Mesendoderm (in vitro differentiated cells): ENCODE measurements at regions not wholly inside any gene's neighbourhood (a gene's known extent, or its start where the extent isn't known, plus 50 kb on each side); places are given as distances from the start of the nearest gene placed in this dataset.

Experiments
- DNase-seq: peaks from one replicate; pipeline ENCODE4 v3.0.0; 2013
- H2AK5ac ChIP-seq: 2 replicates; pipeline ENCODE4 v1.6.1; 2013; ENCODE audit warnings: low read length, inconsistent platforms
- H2BK120ac ChIP-seq: 2 replicates; pipeline ENCODE4 v1.6.1; 2013; ENCODE audit warnings: low read depth, mild to moderate bottlenecking, low read length, moderate library complexity, mixed read lengths
- H2BK15ac ChIP-seq: replicated peaks from 2 replicates; pipeline ENCODE4 v1.6.1; 2013; ENCODE audit warnings: low read depth, mild to moderate bottlenecking, moderate library complexity
- H2BK5ac ChIP-seq: 2 replicates; pipeline ENCODE4 v1.6.1; 2013; ENCODE audit warnings: low read length, inconsistent platforms
- H3K18ac ChIP-seq: 2 replicates; pipeline ENCODE4 v1.6.1; 2013; ENCODE audit warnings: mild to moderate bottlenecking, low read length, mixed read lengths
- H3K23ac ChIP-seq: one replicate; pipeline ENCODE4 v1.6.1; 2013; ENCODE audit warnings: low read length
- H3K27ac ChIP-seq: 2 replicates; pipeline ENCODE4 v1.5.1; 2013; ENCODE audit warnings: low read depth, mild to moderate bottlenecking, inconsistent platforms, low read length, moderate library complexity
- H3K27me3 ChIP-seq: 2 replicates; pipeline ENCODE4 v1.6.1; 2013; ENCODE audit warnings: low read length, control low read depth, mild to moderate bottlenecking, inconsistent platforms; ENCODE audit not compliant: insufficient read depth, poor library complexity
- H3K36me3 ChIP-seq: 2 replicates; pipeline ENCODE4 v1.6.1; 2013; ENCODE audit warnings: low read length, inconsistent platforms; ENCODE audit not compliant: control insufficient read depth, insufficient read depth
- H3K4ac ChIP-seq: one replicate; pipeline ENCODE4 v1.6.1; 2013; ENCODE audit warnings: low read depth, mild to moderate bottlenecking, low read length, moderate library complexity
- H3K4me1 ChIP-seq: 2 replicates; pipeline ENCODE4 v1.6.1; 2013; ENCODE audit warnings: low read depth, low read length, inconsistent platforms; ENCODE audit not compliant: control insufficient read depth
- H3K4me2 ChIP-seq: 2 replicates; pipeline ENCODE4 v1.6.1; 2013; ENCODE audit warnings: low read length
- H3K4me3 ChIP-seq: 2 replicates; pipeline ENCODE4 v1.5.1; 2013; ENCODE audit warnings: mild to moderate bottlenecking, low read length
- H3K56ac ChIP-seq: one replicate; pipeline ENCODE4 v1.6.1; 2013; ENCODE audit warnings: low read length
- H3K79me1 ChIP-seq: 2 replicates; pipeline ENCODE4 v1.6.1; 2013; ENCODE audit warnings: low read length, inconsistent platforms
- H3K79me2 ChIP-seq: 2 replicates; pipeline ENCODE4 v1.6.1; 2013; ENCODE audit warnings: mild to moderate bottlenecking, low read length; ENCODE audit not compliant: control insufficient read depth, insufficient read depth
- H3K9ac ChIP-seq: 2 replicates; pipeline ENCODE4 v1.6.1; 2013; ENCODE audit warnings: low read length, inconsistent platforms
- H4K5ac ChIP-seq: one replicate; pipeline ENCODE4 v1.6.1; 2013; ENCODE audit warnings: low read length
- H4K8ac ChIP-seq: one replicate; pipeline ENCODE4 v1.6.1; 2013; ENCODE audit warnings: low read depth, mild to moderate bottlenecking, control low read depth, low read length, moderate library complexity
- WGBS: extraction: QIAGEN DNeasy Blood & Tissue Kit; methylation state at CpG from one replicate; pipeline ENCODE4 v1.1.7; 2013; ENCODE audit warnings: low lambda C conversion rate, missing lambda C conversion rate; ENCODE audit not compliant: insufficient coverage; ENCODE audit errors: extremely low coverage; 5-methylcytosine and 5-hydroxymethylcytosine counted together

DNA sequence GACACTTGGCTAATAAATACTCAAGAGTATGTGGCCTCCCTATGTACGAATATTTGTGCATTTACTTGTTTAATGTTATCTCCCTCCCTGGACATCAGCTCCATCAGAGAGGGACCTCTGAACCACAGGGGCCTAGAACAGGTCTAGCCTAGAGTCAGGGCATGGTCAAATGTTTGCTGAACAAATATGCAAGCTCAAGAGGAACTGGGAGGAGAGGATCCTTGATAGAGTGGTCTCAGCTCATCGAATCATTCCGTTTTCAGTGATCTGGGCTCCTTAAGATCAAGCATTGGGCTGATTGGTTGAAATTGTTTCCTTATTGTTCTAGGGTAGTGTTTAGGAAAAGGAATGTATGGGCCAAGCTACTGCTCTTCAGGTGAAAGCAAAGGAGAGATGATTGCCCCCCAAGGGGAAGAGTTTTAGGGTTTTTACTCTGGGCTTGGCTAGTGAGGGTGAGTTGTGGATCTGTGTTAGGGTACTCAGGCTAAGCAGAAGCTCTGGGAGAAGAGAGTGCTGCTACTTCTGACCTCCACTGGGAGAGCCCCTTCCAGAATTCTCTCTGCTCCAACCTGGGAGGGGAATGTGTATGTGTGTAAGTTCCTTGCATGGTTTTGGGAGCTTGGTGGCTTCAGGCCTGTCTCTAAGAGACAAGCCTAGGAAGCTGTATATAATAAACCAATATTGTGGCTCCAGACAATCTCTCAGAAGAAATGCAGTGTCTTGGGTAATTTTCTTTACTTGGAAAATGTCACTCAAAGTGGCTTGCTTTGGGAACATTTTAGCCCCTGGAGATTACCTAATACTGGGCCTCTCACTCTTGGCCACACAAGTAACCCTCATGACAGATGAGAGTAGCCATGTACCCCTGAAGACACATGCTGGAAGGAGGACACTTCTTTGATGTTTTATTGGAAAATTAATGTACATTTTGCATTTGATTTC, 110.0 kb downstream of the EMX2 start:
- Histone ChIP-seq H3K27me3 (no peaks in the 10 kb centered on the region), H2AK5ac (no peak overlapping the region)
- no peak for DNase-seq

DNA sequence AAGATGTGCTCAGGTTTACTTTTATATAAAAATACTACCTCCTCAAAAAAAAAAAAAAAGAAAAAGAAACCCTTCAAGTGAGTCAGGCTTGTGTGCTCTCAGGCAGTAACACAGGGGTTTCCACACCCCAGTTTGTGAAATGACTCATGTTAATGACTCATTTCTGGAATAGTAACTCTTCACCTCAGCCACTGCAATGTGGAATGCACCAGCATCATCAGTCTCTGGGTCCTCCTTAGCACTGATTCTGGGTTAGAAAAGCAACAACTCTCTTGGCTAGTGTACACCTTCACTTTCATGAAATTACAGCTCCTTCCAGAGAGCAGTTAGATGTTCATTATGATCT, 110.6 kb downstream of the EMX2 start:
- Histone ChIP-seq H4K5ac (no peak overlapping the region), H3K36me3 (no peaks in the 10 kb centered on the region), H3K23ac (no peak overlapping the region), H3K79me1 (no peaks in the 10 kb centered on the region), H2BK15ac (no peak overlapping the region), H3K27ac (no peak overlapping the region), H2AK5ac (no peak overlapping the region), H4K8ac (no peak overlapping the region), H2BK5ac (no peak overlapping the region), H3K4me2 (no peak overlapping the region), H3K4me3 (no peak overlapping the region), H3K56ac (no peak overlapping the region), H2BK120ac (no peak overlapping the region), H3K9ac (no peak overlapping the region), H3K4me1 (no peaks in the 10 kb centered on the region), H3K18ac (no peak overlapping the region), H3K27me3 (no peaks in the 10 kb centered on the region), H3K79me2 (no peaks in the 10 kb centered on the region), H3K4ac (no peak overlapping the region)
- no peak for DNase-seq

More for the DNA sequence above, 110.0 kb downstream of the EMX2 start:
- no peak overlapping the region for H2BK120ac ChIP-seq
- no peak overlapping the region for H3K4me2 ChIP-seq
- H3K4me1 ChIP-seq, result no peaks in the 10 kb centered on the region
- H3K18ac ChIP-seq, result no peak overlapping the region
- no peak overlapping the region for H3K56ac ChIP-seq
- H3K79me1 ChIP-seq, result no peaks in the 10 kb centered on the region
- WGBS, result no CpG with 5 or more reads among the region's 3 CpGs
- no peaks in the 10 kb centered on the region for H3K79me2 ChIP-seq
- no peak overlapping the region for H2BK15ac ChIP-seq
- no peak overlapping the region for H3K27ac ChIP-seq
- no peak overlapping the region for H4K5ac ChIP-seq
- H3K36me3 ChIP-seq, result no peaks in the 10 kb centered on the region
- no peak overlapping the region for H3K4me3 ChIP-seq
- no peak overlapping the region for H2BK5ac ChIP-seq
- H3K23ac ChIP-seq, result no peak overlapping the region
- H3K9ac ChIP-seq, result no peak overlapping the region
- no peak overlapping the region for H3K4ac ChIP-seq
- H4K8ac ChIP-seq, result no peak overlapping the region

DNA sequence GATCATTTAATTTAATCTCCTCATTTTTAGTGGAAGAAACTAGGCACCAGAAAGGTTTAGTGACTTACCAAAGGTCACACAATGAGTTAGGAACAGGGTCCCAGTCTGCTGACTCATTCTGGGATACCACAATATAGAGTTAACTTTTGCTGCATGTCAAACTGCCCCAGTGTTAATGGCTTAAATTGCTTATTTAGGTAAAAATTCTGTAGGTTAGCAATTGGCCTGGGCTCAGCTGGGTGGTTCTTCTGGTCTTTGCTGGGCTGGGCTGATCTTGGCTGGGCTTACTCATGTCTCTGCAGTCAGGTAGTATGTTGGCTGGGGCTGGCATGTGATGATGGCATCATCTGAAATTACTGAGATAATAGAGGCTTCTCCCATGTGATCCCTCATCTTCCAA, 111.6 kb downstream of the EMX2 start:
- H3K4ac ChIP-seq, result no peak overlapping the region
- no peak overlapping the region for H2BK120ac ChIP-seq
- no peaks in the 10 kb centered on the region for H3K27me3 ChIP-seq
- no peak for DNase-seq
- no peaks in the 10 kb centered on the region for H3K4me1 ChIP-seq
- no peak overlapping the region for H3K23ac ChIP-seq
- H3K36me3 ChIP-seq, result no peaks in the 10 kb centered on the region
- no peak overlapping the region for H4K5ac ChIP-seq
- no peak overlapping the region for H2AK5ac ChIP-seq
- no peak overlapping the region for H2BK15ac ChIP-seq
- no peak overlapping the region for H3K18ac ChIP-seq
- no peak overlapping the region for H2BK5ac ChIP-seq
- no peaks in the 10 kb centered on the region for H3K79me2 ChIP-seq
- H3K56ac ChIP-seq, result no peak overlapping the region
- no peak overlapping the region for H3K9ac ChIP-seq
- no peak overlapping the region for H3K27ac ChIP-seq
- H4K8ac ChIP-seq, result no peak overlapping the region
- H3K4me2 ChIP-seq, result no peak overlapping the region
- H3K4me3 ChIP-seq, result no peak overlapping the region
- no peaks in the 10 kb centered on the region for H3K79me1 ChIP-seq

DNA sequence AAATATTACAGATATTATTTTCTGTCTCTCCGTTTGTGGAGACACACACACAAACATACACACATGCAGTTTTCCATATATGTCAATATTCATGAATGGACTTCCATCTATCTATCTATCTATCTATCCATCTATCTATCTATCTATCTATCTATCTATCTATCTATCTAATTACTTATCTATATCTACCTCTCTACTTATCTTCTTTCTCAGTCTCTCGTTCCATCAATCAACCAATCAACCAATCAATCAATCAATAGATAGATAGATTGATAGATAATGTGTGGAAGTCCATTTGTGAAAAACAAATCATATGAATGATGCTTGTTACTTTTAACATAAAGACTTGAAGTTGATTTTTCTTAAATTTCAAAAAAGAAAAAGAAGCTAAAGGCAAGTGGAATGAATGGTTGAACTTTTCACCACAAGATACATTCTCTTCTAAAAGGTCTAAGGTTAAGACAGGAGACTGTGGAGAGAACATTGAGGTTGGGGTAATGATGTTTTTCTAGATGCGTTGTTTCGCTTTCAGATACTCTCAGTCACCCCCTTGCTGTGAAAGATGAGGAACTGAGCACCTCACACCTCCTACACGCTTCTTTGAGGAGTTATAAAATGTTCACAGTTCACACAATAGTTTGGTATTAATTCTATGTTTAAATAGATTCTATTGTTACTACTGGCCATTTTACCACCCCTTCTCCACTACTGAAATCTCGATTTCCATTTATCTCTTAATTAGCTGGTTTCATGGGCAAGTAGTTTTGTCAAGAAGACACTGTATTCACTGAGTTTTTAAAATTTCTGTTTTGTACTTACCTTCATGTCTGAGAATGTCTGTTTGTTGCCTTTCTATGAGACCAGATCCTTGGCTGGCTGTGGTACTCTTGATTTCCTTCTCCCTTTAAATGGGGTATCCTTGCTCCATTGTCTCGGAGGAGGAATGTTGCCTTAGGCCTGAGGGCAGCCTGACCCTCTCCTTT, 114.1 kb downstream of the EMX2 start:
- no peaks in the 10 kb centered on the region for H3K36me3 ChIP-seq
- H2BK120ac ChIP-seq, result no peak overlapping the region
- no peaks in the 10 kb centered on the region for H3K4me1 ChIP-seq
- no peak overlapping the region for H3K23ac ChIP-seq
- 100% methylated on average over 1 of the region's 7 CpGs for WGBS
- H3K18ac ChIP-seq, result no peak overlapping the region
- no peak overlapping the region for H3K56ac ChIP-seq
- H3K79me2 ChIP-seq, result no peaks in the 10 kb centered on the region
- no peak overlapping the region for H2BK15ac ChIP-seq
- H4K8ac ChIP-seq, result no peak overlapping the region
- no peak overlapping the region for H3K9ac ChIP-seq
- no peaks in the 10 kb centered on the region for H3K79me1 ChIP-seq
- no peak for DNase-seq
- H2AK5ac ChIP-seq, result no peak overlapping the region
- H3K4ac ChIP-seq, result no peak overlapping the region
- no peak overlapping the region for H4K5ac ChIP-seq
- H3K27me3 ChIP-seq, result no peaks in the 10 kb centered on the region
- H3K4me2 ChIP-seq, result no peak overlapping the region
- no peak overlapping the region for H3K27ac ChIP-seq
- no peak overlapping the region for H2BK5ac ChIP-seq
- H3K4me3 ChIP-seq, result no peak overlapping the region

DNA sequence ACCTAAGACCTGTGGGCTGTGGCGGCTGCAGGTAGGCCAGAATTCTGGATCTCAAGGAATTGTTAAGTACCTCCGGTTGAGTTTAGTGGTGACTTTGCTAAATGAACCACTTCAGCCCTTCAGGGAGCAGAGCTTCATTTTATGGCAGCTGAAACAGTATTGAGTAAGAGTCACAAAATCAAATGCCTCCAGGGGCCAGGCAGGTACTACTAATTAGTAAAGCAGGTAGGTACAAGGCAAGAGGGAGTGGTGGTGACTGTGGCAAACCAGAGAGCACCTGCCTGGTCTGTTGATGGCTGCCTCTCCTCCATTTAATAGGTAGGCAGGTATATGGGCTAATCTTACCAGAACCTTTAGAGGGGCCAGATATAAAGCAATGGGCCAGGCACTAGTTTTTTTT, 118.8 kb downstream of the EMX2 start:
- Histone ChIP-seq H3K23ac (no peak overlapping the region), H3K27ac (no peak overlapping the region), H3K79me1 (no peaks in the 10 kb centered on the region), H3K27me3 (no peaks in the 10 kb centered on the region), H3K4ac (no peak overlapping the region), H3K18ac (no peak overlapping the region), H2AK5ac (no peak overlapping the region), H3K4me2 (no peak overlapping the region), H4K8ac (no peak overlapping the region), H3K36me3 (no peaks in the 10 kb centered on the region), H2BK5ac (no peak overlapping the region), H3K4me1 (no peaks in the 10 kb centered on the region), H3K79me2 (no peaks in the 10 kb centered on the region), H4K5ac (no peak overlapping the region), H3K9ac (no peak overlapping the region), H3K56ac (no peak overlapping the region), H2BK120ac (no peak overlapping the region), H3K4me3 (no peak overlapping the region), H2BK15ac (no peak overlapping the region)
- DNase-seq, result no peak
- WGBS, result no CpG with 5 or more reads among the region's 2 CpGs
